Parathyroid adenoma (tissue), 2 donors: ENCODE measurements at regions not wholly inside any gene's neighbourhood (a gene's known extent, or its start where the extent isn't known, plus 50 kb on each side); places are given as distances from the start of the nearest gene placed in this dataset.

ENCODE experiments used
- H2AFZ ChIP-seq: fragments of 300-600 bp; sonication (generic); one replicate; pipeline ENCODE4 v1.7.0; 2017; ENCODE audit warnings: antibody characterized with exemption, mild to moderate bottlenecking
- H3K27ac ChIP-seq: fragments of 300-600 bp; sonication (generic); one replicate; pipeline ENCODE4 v1.7.0; 2017
- H3K27me3 ChIP-seq: fragments of 300-600 bp; sonication (generic); one replicate; pipeline ENCODE4 v1.7.0; 2017; ENCODE audit warnings: low read length; ENCODE audit not compliant: control insufficient read depth, insufficient read depth
- H3K36me3 ChIP-seq: fragments of 300-600 bp; sonication (generic); one replicate; pipeline ENCODE4 v1.7.0; 2017; ENCODE audit warnings: low read length; ENCODE audit not compliant: control insufficient read depth, insufficient read depth
- H3K4me1 ChIP-seq: fragments of 300-600 bp; sonication (generic); one replicate; pipeline ENCODE4 v1.7.0; 2017; ENCODE audit warnings: control low read depth
- H3K4me2 ChIP-seq: fragments of 300-600 bp; sonication (generic); one replicate; pipeline ENCODE4 v1.7.0; 2017; ENCODE audit warnings: low read length
- H3K4me3 ChIP-seq: fragments of 300-600 bp; sonication (generic); one replicate; pipeline ENCODE4 v1.7.0; 2017; ENCODE audit warnings: low read depth, low read length
- H3K79me2 ChIP-seq: fragments of 300-600 bp; sonication (generic); one replicate; pipeline ENCODE4 v1.7.0; 2017; ENCODE audit warnings: control low read depth
- H3K9ac ChIP-seq: fragments of 300-600 bp; sonication (generic); one replicate; pipeline ENCODE4 v1.7.0; 2017; ENCODE audit warnings: mild to moderate bottlenecking
- H3K9me3 ChIP-seq: fragments of 300-600 bp; sonication (generic); one replicate; pipeline ENCODE4 v1.7.0; 2017; ENCODE audit warnings: low read length; ENCODE audit not compliant: control insufficient read depth
- TF ChIP-seq, protein P1 (sequence below): fragments of 300-600 bp; sonication (generic); IDR thresholded peaks from one replicate; pipeline ENCODE4 v1.7.0; 2017; ENCODE audit warnings: antibody characterized with exemption, mild to moderate bottlenecking
- donor health status: primary hyperparathyroidism.

DNA sequence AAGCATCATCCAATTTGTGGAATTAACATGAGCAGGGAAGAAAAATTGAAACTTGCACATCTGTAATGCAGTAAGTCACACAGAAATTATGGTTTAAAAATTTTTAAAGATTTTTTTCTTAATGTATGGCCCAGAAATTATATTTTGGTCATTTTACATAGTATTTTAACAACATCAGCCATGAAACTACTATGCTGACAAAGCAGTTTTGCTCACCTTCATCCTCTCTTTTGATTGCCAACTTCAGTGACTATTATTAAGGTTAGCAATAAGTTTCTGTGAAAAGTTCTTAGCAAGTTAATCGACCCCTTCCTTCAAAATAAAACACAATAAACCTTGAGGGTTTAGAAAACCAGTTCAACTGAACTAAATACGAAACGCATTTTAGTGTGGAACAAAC is 1347.0 kb downstream of the EPHA7 start:
- no peak overlapping the region for H2AFZ ChIP-seq
- H3K27me3 ChIP-seq, result no peaks in the 10 kb centered on the region
- H3K9me3 ChIP-seq, result no peaks in the 10 kb centered on the region
- H3K4me2 ChIP-seq, result no peak overlapping the region
- no peaks in the 10 kb centered on the region for H3K36me3 ChIP-seq
- no peak overlapping the region for H3K4me3 ChIP-seq
- TF ChIP-seq, protein P1, sequence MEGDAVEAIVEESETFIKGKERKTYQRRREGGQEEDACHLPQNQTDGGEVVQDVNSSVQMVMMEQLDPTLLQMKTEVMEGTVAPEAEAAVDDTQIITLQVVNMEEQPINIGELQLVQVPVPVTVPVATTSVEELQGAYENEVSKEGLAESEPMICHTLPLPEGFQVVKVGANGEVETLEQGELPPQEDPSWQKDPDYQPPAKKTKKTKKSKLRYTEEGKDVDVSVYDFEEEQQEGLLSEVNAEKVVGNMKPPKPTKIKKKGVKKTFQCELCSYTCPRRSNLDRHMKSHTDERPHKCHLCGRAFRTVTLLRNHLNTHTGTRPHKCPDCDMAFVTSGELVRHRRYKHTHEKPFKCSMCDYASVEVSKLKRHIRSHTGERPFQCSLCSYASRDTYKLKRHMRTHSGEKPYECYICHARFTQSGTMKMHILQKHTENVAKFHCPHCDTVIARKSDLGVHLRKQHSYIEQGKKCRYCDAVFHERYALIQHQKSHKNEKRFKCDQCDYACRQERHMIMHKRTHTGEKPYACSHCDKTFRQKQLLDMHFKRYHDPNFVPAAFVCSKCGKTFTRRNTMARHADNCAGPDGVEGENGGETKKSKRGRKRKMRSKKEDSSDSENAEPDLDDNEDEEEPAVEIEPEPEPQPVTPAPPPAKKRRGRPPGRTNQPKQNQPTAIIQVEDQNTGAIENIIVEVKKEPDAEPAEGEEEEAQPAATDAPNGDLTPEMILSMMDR, result no peak
- H3K27ac ChIP-seq, result no peak overlapping the region
- no peaks in the 10 kb centered on the region for H3K4me1 ChIP-seq
- H3K9ac ChIP-seq, result no peak overlapping the region
- no peaks in the 10 kb centered on the region for H3K79me2 ChIP-seq

GRCh38 chr6:92069781-92070180 is 1349.6 kb downstream of the EPHA7 start:
- no peak overlapping the region for H3K4me3 ChIP-seq
- no peak overlapping the region for H2AFZ ChIP-seq
- no peak overlapping the region for H3K27ac ChIP-seq
- H3K9ac ChIP-seq, result no peak overlapping the region
- H3K27me3 ChIP-seq, result no peaks in the 10 kb centered on the region
- no peaks in the 10 kb centered on the region for H3K4me1 ChIP-seq
- H3K36me3 ChIP-seq, result no peaks in the 10 kb centered on the region
- TF ChIP-seq, protein P1, result no peak
- no peaks in the 10 kb centered on the region for H3K9me3 ChIP-seq
- no peak overlapping the region for H3K4me2 ChIP-seq
- H3K79me2 ChIP-seq, result no peaks in the 10 kb centered on the region

GRCh38 chr6:92052513-92052912 is 1366.8 kb downstream of the EPHA7 start:
- Histone ChIP-seq H3K4me2 (no peak overlapping the region), H2AFZ (no peak overlapping the region), H3K79me2 (no peaks in the 10 kb centered on the region), H3K36me3 (no peaks in the 10 kb centered on the region), H3K9me3 (no peaks in the 10 kb centered on the region), H3K27ac (no peak overlapping the region), H3K4me3 (no peak overlapping the region), H3K4me1 (no peaks in the 10 kb centered on the region), H3K27me3 (no peaks in the 10 kb centered on the region), H3K9ac (no peak overlapping the region)
- TF ChIP-seq, protein P1, result no peak

GRCh38 chr6:92050216-92050615 is 1369.1 kb downstream of the EPHA7 start:
- H3K4me3 ChIP-seq, result no peak overlapping the region
- H3K4me1 ChIP-seq, result no peaks in the 10 kb centered on the region
- no peak overlapping the region for H2AFZ ChIP-seq
- H3K79me2 ChIP-seq, result no peaks in the 10 kb centered on the region
- no peak overlapping the region for H3K4me2 ChIP-seq
- H3K9ac ChIP-seq, result no peak overlapping the region
- no peaks in the 10 kb centered on the region for H3K9me3 ChIP-seq
- no peak overlapping the region for H3K27ac ChIP-seq
- H3K36me3 ChIP-seq, result no peaks in the 10 kb centered on the region
- no peaks in the 10 kb centered on the region for H3K27me3 ChIP-seq
- TF ChIP-seq, protein P1, result no peak

GRCh38 chr6:92047860-92048259 is 1371.5 kb downstream of the EPHA7 start:
- no peak overlapping the region for H3K27ac ChIP-seq
- H3K9me3 ChIP-seq, result no peaks in the 10 kb centered on the region
- no peaks in the 10 kb centered on the region for H3K4me1 ChIP-seq
- no peaks in the 10 kb centered on the region for H3K27me3 ChIP-seq
- no peak overlapping the region for H2AFZ ChIP-seq
- TF ChIP-seq, protein P1, result no peak
- no peak overlapping the region for H3K4me2 ChIP-seq
- no peak overlapping the region for H3K4me3 ChIP-seq
- H3K9ac ChIP-seq, result no peak overlapping the region
- H3K79me2 ChIP-seq, result no peaks in the 10 kb centered on the region
- H3K36me3 ChIP-seq, result no peaks in the 10 kb centered on the region
